Left forelimb (tissue), 1 donor: ENCODE measurements at regions not wholly inside any gene's neighbourhood (a gene's known extent, or its start where the extent isn't known, plus 50 kb on each side); places are given as distances from the start of the nearest gene placed in this dataset.

Experiments
- DNase-seq: peaks from one replicate; pipeline ENCODE4 v3.0.0-alpha.2; 2018; ENCODE audit warnings: low spot score

- DNase-seq, result no peak
Measured at GRCh38 chr7:41000042-41000441, 702.8 kb downstream of the INHBA start.

DNA sequence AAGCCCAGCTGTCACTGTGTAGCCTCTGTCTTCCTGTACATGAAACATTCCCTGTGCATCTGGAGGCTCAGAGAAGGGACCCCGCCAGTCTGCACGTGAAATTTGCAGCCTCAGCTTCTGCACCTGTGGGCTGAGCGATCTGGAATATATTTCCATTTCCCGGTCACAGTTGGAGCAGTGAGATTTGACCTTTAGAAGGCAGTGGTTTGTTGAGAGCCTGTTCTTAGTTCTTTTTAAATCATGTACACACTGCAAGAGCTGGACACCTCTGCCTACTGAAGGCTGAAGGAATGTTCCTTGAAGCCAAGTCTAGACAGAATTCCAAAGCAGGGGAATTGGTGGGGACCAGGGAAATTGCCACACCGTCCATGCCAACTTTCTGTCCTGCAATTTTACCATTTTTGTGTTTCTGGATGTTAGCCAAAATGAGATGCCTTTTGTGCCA, 706.6 kb downstream of the INHBA start:
- DNase-seq, result peak; percentile 70

GRCh38 chr7:40990841-40991240, 712.0 kb downstream of the INHBA start:
- DNase-seq, result no peak

- DNase-seq, result no peak
Measured at GRCh38 chr7:40987571-40987970, 715.3 kb downstream of the INHBA start.

- no peak for DNase-seq
Measured at GRCh38 chr7:40986351-40986873, 716.5 kb downstream of the INHBA start.

DNA sequence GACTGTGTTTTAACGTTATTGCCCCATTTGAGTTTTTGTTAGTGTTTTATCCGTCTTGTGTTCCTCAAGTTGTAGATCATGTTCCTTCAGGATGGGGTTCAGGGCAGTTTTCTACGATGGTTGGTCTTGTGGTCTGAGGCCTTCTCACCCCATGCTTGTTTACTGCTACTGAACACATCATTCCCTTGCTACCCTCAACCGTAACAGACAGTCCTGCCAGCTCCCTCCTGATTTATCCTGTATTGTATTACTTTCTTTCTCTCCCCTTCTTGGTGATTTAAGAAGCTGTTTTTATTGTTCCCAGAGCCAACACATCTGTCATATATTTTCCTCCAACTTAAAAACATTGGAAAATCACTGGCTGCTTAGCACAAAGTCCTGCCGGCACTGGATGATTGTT, 719.8 kb downstream of the INHBA start:
- no peak for DNase-seq

DNA sequence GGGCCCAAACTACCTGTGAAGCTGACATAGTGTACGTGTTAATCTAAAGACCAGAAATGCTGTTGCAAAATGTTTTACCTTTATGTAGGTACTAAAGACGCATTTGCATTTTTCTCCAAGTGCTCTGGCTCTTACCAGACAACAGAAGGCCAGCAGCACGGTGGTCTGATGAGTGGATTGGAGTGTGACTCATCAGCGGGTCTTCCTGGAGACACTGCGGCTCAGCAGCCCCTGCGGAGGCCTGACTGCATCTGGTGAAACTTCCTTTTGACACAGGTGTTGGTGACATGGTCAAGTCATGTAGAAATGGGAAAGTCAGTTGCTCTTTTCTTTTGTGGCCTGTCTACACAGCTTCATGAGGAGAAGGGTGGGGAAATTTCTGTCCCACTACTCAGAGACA, 723.6 kb downstream of the INHBA start:
- DNase-seq, result no peak

GRCh38 chr7:40978047-40978446, 724.8 kb downstream of the INHBA start:
- no peak for DNase-seq

- DNase-seq, result no peak
Measured at GRCh38 chr7:40977533-40977932, 725.4 kb downstream of the INHBA start.

DNA sequence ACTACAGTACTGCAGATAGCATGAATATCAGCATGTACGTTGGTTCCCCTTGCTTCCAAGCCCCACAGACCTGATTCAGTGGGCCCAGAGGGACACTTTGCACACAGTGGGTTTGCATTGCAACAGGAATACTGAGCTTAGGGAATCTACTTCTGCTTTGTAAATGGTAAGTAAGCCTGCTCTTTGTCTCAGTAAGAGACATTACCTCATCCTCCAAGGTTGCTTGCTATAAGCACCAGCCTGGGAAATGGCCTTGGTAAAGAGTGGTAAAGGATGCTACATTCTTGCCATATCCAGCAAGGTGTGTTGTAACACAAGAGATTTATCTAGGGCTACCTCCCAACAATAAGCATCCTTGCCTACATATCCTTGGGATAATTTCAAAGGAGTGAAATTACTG, 730.5 kb downstream of the INHBA start:
- DNase-seq, result no peak

DNA sequence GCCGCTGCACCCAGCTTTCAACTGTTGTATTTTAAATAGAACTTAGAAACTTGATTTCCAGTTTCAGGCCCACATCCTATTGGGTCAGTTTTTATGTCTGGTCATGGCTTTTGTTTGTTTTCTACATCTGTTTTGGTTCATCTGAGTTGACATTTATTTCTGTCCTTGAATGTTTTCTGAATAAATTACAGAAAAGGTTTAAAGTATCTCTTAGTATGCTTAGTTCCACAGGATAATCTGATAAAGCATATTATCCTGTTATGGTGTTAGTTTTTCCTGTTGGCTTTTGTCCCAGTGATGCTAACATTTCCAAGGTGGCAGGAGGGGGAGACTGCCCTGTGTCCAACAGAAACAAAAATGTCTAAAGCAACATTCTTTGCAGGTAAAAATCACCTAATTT, 733.2 kb downstream of the INHBA start:
- DNase-seq, result no peak

DNA sequence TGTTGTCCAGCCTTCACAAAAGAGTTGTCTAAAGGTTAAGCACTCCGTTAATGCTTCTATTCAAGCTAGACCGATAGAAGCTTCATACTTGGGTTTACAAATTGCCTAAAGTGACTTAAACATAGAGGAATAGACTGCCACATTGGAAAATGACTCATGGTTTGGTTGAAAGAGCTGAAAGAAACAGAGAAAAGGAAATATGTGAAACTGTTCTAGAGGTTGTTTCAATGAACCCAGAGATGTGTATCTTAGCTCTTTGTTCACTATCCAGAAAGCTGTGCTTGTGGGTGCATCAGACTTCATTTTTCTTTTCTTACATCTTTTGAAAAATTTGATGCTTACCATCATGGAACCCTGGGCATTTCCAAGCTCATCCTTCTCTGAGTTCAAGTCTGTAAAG, 736.2 kb downstream of the INHBA start:
- no peak for DNase-seq

DNA sequence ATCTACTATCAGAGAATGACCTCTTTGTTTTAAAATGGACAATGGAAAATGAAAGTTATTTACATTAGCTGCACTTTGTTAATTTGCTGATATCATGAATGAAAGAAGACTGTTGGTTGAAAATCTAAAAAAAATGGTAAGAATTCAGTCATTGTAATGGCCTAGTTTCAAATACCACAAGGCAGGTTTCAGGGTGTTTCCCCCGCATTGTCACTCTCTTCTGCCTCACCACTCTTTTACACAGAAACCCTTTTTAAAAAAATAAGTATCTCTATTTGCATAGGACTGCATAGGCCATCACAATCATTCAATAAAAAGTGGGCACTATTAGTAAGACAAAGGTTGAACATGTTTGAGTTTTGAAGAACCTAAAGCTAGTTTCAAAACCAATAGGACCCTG, 737.1 kb downstream of the INHBA start:
- no peak for DNase-seq

DNA sequence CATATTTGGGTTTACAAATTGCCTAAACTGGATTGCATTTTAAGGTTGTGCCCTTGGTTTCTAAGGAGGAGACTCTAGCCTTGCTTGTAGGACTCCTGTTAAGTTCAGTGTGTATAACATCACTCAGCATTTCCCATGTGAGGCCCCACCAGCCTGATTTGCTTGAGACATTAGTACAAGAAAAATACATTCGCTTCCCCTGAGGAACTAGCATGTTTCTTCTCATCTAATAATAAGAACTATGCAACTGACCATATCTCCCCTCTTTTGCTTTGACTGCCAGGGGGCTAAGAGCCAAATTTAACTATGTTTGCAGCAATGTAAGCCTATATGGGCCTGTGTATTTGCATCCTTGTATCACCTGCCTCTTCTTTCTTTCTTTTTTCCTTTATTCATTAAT, 737.9 kb downstream of the INHBA start:
- no peak for DNase-seq

GRCh38 chr7:40964610-40965009, 738.3 kb downstream of the INHBA start:
- DNase-seq, result no peak

GRCh38 chr7:40959955-40960354, 742.9 kb downstream of the INHBA start:
- no peak for DNase-seq

DNA sequence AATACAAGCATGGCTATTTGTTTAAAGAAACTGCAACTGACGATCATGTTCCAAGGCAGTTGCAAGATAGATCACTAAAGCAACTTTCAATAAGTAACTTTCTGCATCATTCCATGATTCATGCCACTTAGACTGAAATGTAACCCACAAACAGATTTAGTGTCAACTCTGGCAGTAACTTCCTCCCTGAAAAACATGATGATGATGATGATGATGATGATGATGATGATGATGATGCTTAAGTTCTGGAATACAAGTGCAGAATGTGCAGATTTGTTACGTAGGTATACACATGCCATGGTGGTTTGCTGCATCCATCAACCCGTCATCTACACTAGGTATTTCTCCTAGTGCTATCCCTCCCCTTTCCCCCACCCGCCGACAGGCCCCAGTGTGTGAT, 754.7 kb downstream of the INHBA start:
- DNase-seq, result no peak

DNA sequence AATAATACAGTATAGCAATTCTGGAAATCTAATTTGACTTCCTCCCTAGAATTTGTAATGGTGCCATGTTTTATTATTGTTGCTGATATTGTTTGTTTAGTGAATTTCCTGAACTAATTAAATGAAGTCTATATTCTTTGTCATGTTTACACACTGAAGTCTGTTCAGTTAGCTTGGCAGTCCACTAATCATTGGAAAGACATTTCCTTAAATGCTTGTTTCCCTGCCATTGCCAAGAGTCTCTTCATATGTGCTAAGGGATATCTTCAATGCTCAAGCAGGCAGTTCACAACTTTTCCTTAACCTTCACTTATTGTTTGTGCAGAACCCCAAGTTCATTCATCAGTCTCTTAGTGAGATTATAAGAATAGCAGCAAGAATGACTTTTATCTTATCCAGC, 755.3 kb downstream of the INHBA start:
- DNase-seq, result no peak

DNA sequence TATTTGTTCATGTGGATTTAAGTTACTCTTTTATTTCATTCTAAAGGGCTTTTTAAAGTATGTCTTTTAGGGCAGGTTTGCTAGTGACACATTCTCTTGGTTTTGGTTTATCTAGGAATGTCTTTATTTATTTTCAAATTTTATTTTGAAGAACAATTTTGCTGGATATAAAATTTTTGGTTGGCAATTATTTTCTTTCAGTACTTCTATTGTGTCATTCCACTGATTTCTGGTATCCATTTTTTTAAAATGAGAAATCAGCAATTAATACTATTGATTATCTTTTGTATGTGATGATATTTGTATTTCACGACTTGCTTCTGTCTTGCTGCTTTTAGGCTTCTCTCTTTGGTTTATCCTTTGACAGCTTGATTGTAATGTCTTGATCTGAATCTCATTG, 756.3 kb downstream of the INHBA start:
- no peak for DNase-seq

- no peak for DNase-seq
Measured at GRCh38 chr7:40945788-40946187, 757.1 kb downstream of the INHBA start.

DNA sequence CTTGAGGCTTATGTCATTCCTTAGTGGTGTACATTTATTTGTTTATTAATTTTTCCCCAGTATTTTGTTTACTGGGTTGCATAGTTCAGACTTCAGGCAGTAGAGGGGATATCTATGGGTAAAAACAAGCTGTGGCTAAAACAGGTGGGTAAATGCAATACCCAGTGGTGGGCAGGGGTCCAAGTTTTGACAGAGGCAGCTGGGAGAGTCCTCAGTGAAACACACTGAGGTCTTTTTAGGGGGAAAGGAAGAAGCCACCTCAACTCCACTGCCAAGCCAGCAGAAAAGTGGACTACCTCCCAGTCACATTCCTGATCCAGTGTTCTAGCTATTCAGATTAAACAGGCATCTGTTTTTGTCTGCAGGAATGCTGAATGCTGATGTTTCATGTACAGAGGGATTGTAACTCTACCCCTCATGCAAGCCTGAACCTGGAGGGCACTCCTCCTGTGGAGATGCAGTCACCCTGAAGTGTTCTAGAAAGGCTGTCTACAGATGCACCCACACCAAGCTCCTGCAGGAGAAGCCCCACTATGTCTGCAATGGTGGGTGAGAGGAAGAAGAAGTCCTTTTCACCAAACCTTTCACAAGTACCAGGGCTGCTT, 757.8 kb downstream of the INHBA start:
- no peak for DNase-seq

DNA sequence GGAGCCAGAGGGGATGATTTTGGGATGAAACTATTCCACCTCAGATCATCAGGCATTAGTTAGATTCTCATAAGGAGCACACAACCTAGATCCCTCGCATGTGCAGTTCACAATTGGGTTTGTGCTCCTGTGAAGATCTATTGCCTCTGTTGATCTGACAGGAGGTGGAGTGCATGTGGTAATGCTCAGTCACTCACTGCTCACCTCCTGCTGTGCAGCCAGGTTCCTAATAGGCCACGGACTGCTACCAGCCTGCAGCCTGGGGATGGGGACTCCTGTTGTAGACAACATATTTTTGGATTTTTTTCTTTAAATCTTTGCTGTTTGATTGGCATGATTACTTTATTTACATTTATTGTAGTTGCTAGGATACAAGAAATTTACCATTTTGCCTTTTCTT, 765.0 kb downstream of the INHBA start:
- no peak for DNase-seq

GRCh38 chr7:40935435-40935834, 767.5 kb downstream of the INHBA start:
- no peak for DNase-seq

DNA sequence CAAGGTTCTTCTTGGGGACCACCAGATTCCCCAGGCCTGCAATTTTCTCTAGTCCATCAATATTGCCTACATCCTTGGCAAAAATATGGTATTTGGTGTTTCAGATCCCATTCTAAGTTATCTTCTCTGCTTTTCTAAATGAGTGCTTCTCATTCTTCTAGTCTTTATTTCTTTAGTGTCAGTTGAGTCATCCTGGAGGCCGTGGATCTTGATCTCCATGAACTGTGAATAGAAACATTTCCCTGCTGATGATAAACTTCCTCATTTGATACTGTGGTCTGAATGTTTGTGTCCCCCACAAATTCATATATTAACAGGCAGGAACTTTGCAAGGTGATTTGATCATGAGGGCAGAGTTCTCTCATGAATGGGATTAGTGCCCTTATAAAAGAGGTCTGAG, 779.3 kb downstream of the INHBA start:
- no peak for DNase-seq

DNA sequence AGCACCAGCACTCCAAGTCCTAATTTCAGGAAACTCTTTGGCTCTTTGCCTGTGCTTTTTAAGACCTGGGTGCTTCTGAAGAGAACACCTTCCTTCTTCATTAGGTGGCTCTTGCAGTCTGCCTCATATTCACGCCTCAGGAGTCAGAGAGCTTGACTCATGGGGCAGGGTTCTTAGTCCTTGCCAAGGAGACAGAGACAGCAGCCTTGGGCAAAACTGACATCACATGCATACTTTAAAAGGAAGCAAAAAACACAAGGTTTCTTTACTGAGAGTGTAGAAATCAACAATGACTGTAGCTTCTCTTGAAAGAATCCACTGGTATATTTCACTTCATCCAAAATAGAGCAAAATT, 780.6 kb downstream of the INHBA start:
- DNase-seq, result no peak
